ENCODE measurements at regions not wholly inside any gene's neighbourhood (a gene's known extent, or its start where the extent isn't known, plus 50 kb on each side); places are given as distances from the start of the nearest gene placed in this dataset.

- no peak overlapping the region for H3K27ac ChIP-seq (ENCODE audit: insufficient read depth, low read depth, low read length)
- BruUV-seq (replicated peaks) = no TSS peak
- no peak overlapping the region for H2AFZ ChIP-seq (ENCODE audit: low read depth, low read length)
- H3K27me3 ChIP-seq (ENCODE audit: control insufficient read depth in 2 of 2, insufficient read depth in 2 of 2, low read length in 2 of 2) = no peaks in the 10 kb centered on the region
- no peak overlapping the region for H3K4me3 ChIP-seq (replicated peaks in 1 of 3; ENCODE audit: insufficient read depth in 1 of 3, low read depth in 1 of 3, low read length in 3 of 3)
- H3K9ac ChIP-seq (replicated peaks; ENCODE audit: extremely low read depth, insufficient read depth, low read length) = no peak overlapping the region
- CTCF ChIA-PET = interaction anchor here (1.3 kb wide), 1 partner anchor 12 kb away, joined by 3 read pairs; no protein-coding TSS in a partner anchor
- no peaks in the 10 kb centered on the region for H3K4me1 ChIP-seq (ENCODE audit: control insufficient read depth, extremely low read depth, insufficient read depth, low read length)
- no peaks in the 10 kb centered on the region for H3K79me2 ChIP-seq (ENCODE audit: control insufficient read depth, insufficient read depth, low read length)
- FAIRE-seq (no peak), DNase-seq (ENCODE audit: low read depth, low spot score) (no peak)
- POLR2A ChIA-PET = no interaction called here
- no peaks in the 10 kb centered on the region for H3K9me3 ChIP-seq (replicated peaks; ENCODE audit: control insufficient read depth, insufficient read depth, low read length)
- TF ChIP-seq POLR2AphosphoS5 (IDR thresholded peaks at IDR 0.05; ENCODE audit: insufficient read depth, low read depth, low read length) (no peak), MYC (IDR thresholded peaks at IDR 0.05; ENCODE audit: low read depth, low read length) (no peak), MAX (IDR thresholded peaks at IDR 0.05; ENCODE audit: insufficient read depth, insufficient read length) (no peak), GATA2 (IDR thresholded peaks at IDR 0.05; ENCODE audit: insufficient read depth, insufficient read length, low read depth, low read length) (no peak), EZH2 (IDR thresholded peaks at IDR 0.05; ENCODE audit: borderline replicate concordance, low read depth, low read length, severe bottlenecking) (no peak), FOS (IDR thresholded peaks at IDR 0.05; ENCODE audit: borderline replicate concordance, insufficient read depth, low read length) (no peak), CTCF (IDR thresholded peaks at IDR 0.05; ENCODE audit: extremely low read depth in 1 of 2, insufficient read depth in 1 of 2, low read depth in 1 of 2, low read length in 2 of 2) (no peak), POLR2A (IDR thresholded peaks at IDR 0.05; ENCODE audit: low read depth, low read length) (no peak), JUN (IDR thresholded peaks at IDR 0.05; ENCODE audit: borderline replicate concordance, insufficient read depth, insufficient read length, low read depth) (no peak)
- no peaks in the 10 kb centered on the region for H3K36me3 ChIP-seq (ENCODE audit: control insufficient read depth in 2 of 2, extremely low read depth in 1 of 2, insufficient read depth in 2 of 2, low read length in 2 of 2)
- no peak overlapping the region for H3K4me2 ChIP-seq (ENCODE audit: insufficient read depth, low read length)
- no peaks in the 10 kb centered on the region for H4K20me1 ChIP-seq (replicated peaks; ENCODE audit: control insufficient read depth, extremely low read depth, insufficient read depth, low read length)
- intact Hi-C loops (cut with micrococcal nuclease) = no loop called here
- dilution Hi-C loops (cut with MboI; ENCODE audit: extremely low pct_ligation_motif_present, low sequenced_read_pairs) = no loop called here
- no peaks in the 10 kb centered on the region for H3K9me1 ChIP-seq (replicated peaks; ENCODE audit: control insufficient read depth, extremely low read depth, insufficient read depth, low read length)
These were observed 172.3 kb downstream of the SIPA1L2 start for GRCh38 chr1:232457595-232457994.

Measured in endothelial cell of umbilical vein (primary cell).